Immature natural killer cell (primary cell): ENCODE measurements at regions not wholly inside any gene's neighbourhood (a gene's known extent, or its start where the extent isn't known, plus 50 kb on each side); places are given as distances from the start of the nearest gene placed in this dataset.

ENCODE experiments used
- DNase-seq, 3 donors: peaks; one replicate each; pipeline ENCODE4 v3.0.0; 2022; ENCODE audit warnings: mixed read lengths in 1 of 3
- H3K27ac Mint-ChIP-seq, 6 donors: one replicate each; pipeline ENCODE4 v1.8.0; 2020; ENCODE audit warnings: mixed read lengths in 6 of 6, mild to moderate bottlenecking in 5 of 6, inconsistent platforms in 4 of 6, moderate library complexity in 3 of 6
- H3K27me3 Mint-ChIP-seq, 3 donors: one replicate each; pipeline ENCODE4 v1.8.0; 2020 to 2021; ENCODE audit warnings: low read depth in 3 of 3, mild to moderate bottlenecking in 3 of 3, mixed read lengths in 3 of 3, moderate library complexity in 3 of 3, inconsistent platforms in 1 of 3
- H3K36me3 Mint-ChIP-seq, 3 donors: one replicate each; pipeline ENCODE4 v1.8.0; 2020; ENCODE audit warnings: mixed read lengths in 3 of 3, inconsistent platforms in 2 of 3, mild to moderate bottlenecking in 2 of 3
- H3K4me1 Mint-ChIP-seq, 2 donors: one replicate each; pipeline ENCODE4 v1.8.0; 2020; ENCODE audit warnings: inconsistent platforms in 2 of 2, mild to moderate bottlenecking in 2 of 2, mixed read lengths in 2 of 2, moderate library complexity in 1 of 2
- H3K4me3 Mint-ChIP-seq, 5 donors: one replicate each; pipeline ENCODE4 v1.8.0; 2020; ENCODE audit warnings: mild to moderate bottlenecking in 5 of 5, mixed read lengths in 5 of 5, inconsistent platforms in 3 of 5, moderate library complexity in 3 of 5
- H3K9me3 Mint-ChIP-seq, 6 donors: one replicate each; pipeline ENCODE4 v1.8.0; 2020; ENCODE audit warnings: mild to moderate bottlenecking in 6 of 6, mixed read lengths in 6 of 6, inconsistent platforms in 4 of 6, moderate library complexity in 3 of 6

DNA sequence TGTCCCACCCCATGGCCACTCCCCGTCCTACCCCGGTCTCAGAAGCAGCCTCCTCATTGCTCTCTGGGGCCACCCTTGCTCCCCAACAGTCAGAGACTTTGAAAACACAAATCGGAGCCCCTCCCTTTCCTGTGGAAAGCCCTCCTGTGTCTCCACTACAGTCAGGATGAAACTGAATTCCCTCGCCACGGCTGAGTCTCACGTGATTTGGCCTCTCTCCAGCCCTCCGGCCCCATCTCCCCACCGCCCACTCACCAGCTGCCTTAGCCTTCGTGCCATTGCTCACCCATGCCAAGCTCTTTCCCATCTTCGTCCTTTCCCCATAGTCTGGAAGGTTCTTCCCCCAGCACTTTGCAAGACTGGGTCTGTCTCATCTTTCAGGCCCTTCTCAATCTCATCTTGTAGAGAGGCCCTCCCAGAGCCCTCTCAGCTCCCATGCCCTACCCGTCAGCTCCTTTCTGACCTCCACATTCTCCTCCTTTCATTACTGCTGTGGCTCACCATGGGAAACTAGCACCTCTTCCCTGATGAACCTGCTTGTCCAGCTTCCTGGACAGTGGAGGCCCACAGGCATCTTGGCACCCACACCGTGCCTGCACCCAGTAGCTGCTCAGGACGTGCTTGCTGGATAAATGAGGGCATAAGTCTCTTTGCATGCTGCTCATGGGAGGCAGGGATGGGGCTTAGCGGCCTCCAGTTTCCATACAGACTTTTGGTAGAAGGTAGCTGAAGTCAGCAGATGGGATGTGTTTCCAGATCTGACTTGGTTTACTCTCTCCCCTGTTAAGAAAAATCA lies 126.4 kb upstream of the COL5A1 start:
- no peak overlapping the region for H3K4me3 Mint-ChIP-seq
- H3K9me3 Mint-ChIP-seq, result no peaks in the 10 kb centered on the region
- no peaks in the 10 kb centered on the region for H3K36me3 Mint-ChIP-seq
- peaks cover 0 to 5% (median 5%) of the 10 kb centered on the region in 3 donors for H3K27me3 Mint-ChIP-seq
- no peak for DNase-seq
- no peak overlapping the region for H3K27ac Mint-ChIP-seq
- no peaks in the 10 kb centered on the region for H3K4me1 Mint-ChIP-seq

GRCh38 chr9:134516464-134516863 lies 125.1 kb upstream of the COL5A1 start:
- Mint-ChIP-seq H3K27me3 (peaks cover 0 to 5% (median 5%) of the 10 kb centered on the region in 3 donors), H3K27ac (no peak overlapping the region), H3K36me3 (no peaks in the 10 kb centered on the region), H3K4me3 (no peak overlapping the region), H3K4me1 (no peaks in the 10 kb centered on the region), H3K9me3 (no peaks in the 10 kb centered on the region)
- DNase-seq, result no peak

DNA sequence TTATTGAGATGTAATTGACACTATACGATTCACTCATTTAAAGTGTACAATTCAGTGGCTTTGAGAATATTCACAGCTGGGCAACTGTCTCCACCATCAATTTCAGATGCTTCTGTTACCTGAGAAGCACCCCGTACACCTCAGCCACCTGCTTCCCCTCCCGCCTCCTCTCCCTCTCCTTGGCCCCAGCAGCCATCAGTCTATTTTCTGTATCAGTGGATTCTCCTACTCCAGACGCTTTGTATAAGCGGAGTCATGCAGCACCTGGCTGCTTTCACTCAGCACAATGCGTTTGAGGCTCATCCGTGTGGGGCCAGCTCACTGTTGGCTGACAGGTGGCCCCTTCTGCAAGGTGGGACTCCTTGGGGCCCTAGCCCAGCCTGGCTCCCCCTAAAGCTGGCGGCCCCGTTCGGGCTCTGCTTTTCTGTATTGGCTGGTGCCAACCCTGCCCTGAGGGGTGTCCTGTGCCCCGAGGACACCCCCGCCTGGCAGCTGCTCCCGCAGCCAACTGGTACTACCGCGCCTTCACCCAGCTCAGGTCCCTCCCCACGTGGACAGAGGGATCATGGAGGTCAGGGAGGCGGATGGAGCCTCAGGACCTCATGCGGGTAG lies 124.4 kb upstream of the COL5A1 start:
- Mint-ChIP-seq H3K36me3 (no peaks in the 10 kb centered on the region), H3K4me1 (no peaks in the 10 kb centered on the region), H3K27ac (no peak overlapping the region)

GRCh38 chr9:134518004-134518606 lies 123.5 kb upstream of the COL5A1 start:
- Mint-ChIP-seq H3K4me3 (no peak overlapping the region), H3K27me3 (peaks cover 0 to 5% (median 5%) of the 10 kb centered on the region in 3 donors), H3K4me1 (no peaks in the 10 kb centered on the region), H3K27ac (no peak overlapping the region), H3K36me3 (no peaks in the 10 kb centered on the region), H3K9me3 (no peaks in the 10 kb centered on the region)
- DNase-seq, result no peak

More for the DNA sequence above, 124.4 kb upstream of the COL5A1 start:
- Mint-ChIP-seq H3K27me3 (peaks cover 0 to 5% (median 5%) of the 10 kb centered on the region in 3 donors), H3K9me3 (no peaks in the 10 kb centered on the region), H3K4me3 (no peak overlapping the region)
- DNase-seq, result no peak

DNA sequence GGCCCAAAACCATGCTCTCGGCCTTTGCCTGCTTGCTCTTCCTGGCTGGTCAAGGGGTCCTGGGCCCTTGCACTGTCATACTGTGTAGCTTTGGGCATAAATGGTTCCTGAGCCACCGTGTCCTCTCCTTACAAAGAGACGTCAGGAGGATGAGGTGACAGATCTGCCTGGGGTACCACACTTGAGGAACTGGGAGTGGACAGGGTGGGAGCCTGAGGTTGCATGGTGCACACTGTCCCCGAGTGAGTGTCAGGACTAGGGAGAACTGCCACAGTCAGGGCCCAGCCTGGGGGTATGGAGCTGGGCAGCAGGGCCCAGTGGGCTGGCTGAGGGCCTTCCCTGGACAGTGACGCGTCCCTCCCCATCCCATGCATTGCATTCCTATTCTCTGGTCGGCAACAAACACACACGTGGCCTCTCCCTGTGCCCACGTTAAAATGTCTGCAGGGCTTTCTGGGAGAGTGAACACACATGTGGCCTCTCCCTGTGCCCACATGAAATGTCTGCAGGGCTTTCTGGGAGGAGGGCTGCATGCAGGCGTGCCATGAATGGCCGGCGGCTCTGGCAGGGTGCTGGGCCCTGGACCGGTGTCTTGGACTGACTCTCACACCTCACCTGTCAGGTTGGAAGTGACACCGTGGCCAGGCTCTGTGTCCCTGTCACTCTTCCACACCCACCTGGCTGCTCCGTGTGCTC lies 122.1 kb upstream of the COL5A1 start:
- no peak for DNase-seq
- Mint-ChIP-seq H3K27ac (no peak overlapping the region), H3K4me3 (no peak overlapping the region), H3K4me1 (no peaks in the 10 kb centered on the region), H3K27me3 (peaks cover 0 to 5% (median 2%) of the 10 kb centered on the region in 3 donors), H3K9me3 (no peaks in the 10 kb centered on the region), H3K36me3 (no peaks in the 10 kb centered on the region)

DNA sequence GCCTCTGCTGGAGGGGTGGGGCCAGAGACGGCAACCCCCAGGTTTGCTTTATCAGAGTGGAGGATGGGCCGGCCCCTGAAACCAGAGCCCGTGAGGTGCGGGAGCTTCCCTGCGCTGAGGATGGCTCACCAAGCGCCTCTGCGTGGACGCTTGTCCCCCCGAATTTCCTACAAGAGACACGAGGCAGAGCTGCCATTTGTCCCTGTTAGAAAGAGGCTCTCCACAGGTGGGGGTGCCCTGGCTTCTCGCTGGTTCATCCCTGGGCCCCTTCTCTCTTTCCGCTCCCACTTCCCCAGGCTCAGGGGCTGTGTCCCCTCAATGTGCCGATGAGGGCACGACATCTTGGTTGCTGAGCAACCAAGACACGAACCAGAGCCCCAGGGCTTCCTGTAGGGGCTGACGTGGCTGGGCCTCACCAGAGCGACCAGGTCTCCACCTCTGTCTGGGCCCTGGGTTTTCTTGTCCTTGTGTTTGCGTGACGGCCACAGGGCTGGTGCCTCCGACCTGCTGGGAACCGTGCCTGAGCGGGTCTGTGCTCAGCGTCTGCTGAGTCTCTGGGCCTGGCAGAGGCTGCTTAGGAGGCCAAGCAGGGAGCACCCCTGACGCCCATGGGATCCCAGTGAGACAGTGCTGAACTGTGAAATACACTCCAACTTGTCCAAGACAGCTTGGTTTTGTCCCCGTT lies 119.6 kb upstream of the COL5A1 start:
- H3K9me3 Mint-ChIP-seq, result no peaks in the 10 kb centered on the region
- no peaks in the 10 kb centered on the region for H3K36me3 Mint-ChIP-seq
- H3K4me3 Mint-ChIP-seq, result no peak overlapping the region
- H3K27me3 Mint-ChIP-seq, result peaks cover 2 to 3% (median 2%) of the 10 kb centered on the region in 3 donors
- no peak overlapping the region for H3K27ac Mint-ChIP-seq
- no peak for DNase-seq
- H3K4me1 Mint-ChIP-seq, result no peaks in the 10 kb centered on the region

GRCh38 chr9:134522502-134522848 lies 119.1 kb upstream of the COL5A1 start:
- H3K4me3 Mint-ChIP-seq, result no peak overlapping the region
- H3K9me3 Mint-ChIP-seq, result peaks cover 0 to 1% (median 0%) of the 10 kb centered on the region in 6 donors
- H3K36me3 Mint-ChIP-seq, result no peaks in the 10 kb centered on the region
- peaks cover 2 to 3% (median 3%) of the 10 kb centered on the region in 3 donors for H3K27me3 Mint-ChIP-seq
- no peak overlapping the region for H3K27ac Mint-ChIP-seq
- no peak for DNase-seq
- H3K4me1 Mint-ChIP-seq, result no peaks in the 10 kb centered on the region

GRCh38 chr9:134522976-134523375 lies 118.6 kb upstream of the COL5A1 start:
- Mint-ChIP-seq H3K9me3 (peaks cover 0 to 1% (median 0%) of the 10 kb centered on the region in 6 donors), H3K4me1 (no peaks in the 10 kb centered on the region), H3K4me3 (no peak overlapping the region), H3K36me3 (no peaks in the 10 kb centered on the region), H3K27ac (no peak overlapping the region), H3K27me3 (peaks cover 2 to 3% (median 3%) of the 10 kb centered on the region in 3 donors)
- no peak for DNase-seq

- H3K4me1 Mint-ChIP-seq, result no peaks in the 10 kb centered on the region
- DNase-seq, result no peak
- H3K27me3 Mint-ChIP-seq, result peaks cover 0 to 3% (median 2%) of the 10 kb centered on the region in 3 donors
- no peak overlapping the region for H3K4me3 Mint-ChIP-seq
- H3K36me3 Mint-ChIP-seq, result no peaks in the 10 kb centered on the region
- H3K27ac Mint-ChIP-seq, result no peak overlapping the region
- peaks cover 0 to 1% (median 0%) of the 10 kb centered on the region in 6 donors for H3K9me3 Mint-ChIP-seq
Measured at GRCh38 chr9:134525070-134525815, 116.4 kb upstream of the COL5A1 start.

DNA sequence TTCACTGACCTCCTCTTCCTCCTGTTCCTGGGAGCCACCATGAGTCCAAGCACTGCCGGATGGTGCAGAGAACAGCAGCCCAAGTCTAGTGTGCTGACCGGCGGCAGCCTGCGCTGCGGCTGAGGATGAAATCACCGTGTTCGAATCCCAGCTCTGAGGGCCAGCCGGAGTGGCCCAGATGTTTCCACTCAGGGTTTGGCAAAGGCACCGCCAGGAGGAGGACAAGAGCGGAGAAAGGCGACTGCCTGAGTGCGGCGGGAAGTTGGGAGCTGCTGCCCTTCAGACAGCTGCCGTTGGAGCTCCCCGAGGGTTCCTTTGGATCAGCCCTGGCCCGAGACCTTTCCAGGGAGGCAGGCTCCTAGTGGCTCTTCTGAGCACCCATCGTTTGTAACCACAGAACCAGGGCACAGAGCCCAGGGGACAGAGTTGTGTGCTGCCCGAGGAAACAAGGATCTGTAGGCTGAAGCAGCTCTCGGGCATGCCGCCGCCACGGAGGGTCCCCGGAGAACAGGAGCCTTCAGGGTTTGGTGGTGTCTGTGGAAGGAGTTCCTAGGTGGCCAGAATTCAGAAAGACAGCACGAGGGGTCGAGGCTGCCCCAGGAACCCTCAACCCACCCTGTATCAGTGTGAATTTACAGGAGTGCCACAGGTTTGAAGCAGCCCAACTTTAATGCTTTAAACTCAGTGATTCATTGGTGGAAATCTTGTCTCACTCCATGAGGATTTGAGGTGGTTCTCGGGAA lies 115.6 kb upstream of the COL5A1 start:
- no peaks in the 10 kb centered on the region for H3K4me1 Mint-ChIP-seq
- H3K36me3 Mint-ChIP-seq, result no peaks in the 10 kb centered on the region
- DNase-seq, result no peak
- H3K4me3 Mint-ChIP-seq, result no peak overlapping the region
- H3K27ac Mint-ChIP-seq, result no peak overlapping the region
- H3K9me3 Mint-ChIP-seq, result peaks cover 0 to 1% (median 0%) of the 10 kb centered on the region in 6 donors
- peaks cover 2 to 6% (median 3%) of the 10 kb centered on the region in 3 donors for H3K27me3 Mint-ChIP-seq

DNA sequence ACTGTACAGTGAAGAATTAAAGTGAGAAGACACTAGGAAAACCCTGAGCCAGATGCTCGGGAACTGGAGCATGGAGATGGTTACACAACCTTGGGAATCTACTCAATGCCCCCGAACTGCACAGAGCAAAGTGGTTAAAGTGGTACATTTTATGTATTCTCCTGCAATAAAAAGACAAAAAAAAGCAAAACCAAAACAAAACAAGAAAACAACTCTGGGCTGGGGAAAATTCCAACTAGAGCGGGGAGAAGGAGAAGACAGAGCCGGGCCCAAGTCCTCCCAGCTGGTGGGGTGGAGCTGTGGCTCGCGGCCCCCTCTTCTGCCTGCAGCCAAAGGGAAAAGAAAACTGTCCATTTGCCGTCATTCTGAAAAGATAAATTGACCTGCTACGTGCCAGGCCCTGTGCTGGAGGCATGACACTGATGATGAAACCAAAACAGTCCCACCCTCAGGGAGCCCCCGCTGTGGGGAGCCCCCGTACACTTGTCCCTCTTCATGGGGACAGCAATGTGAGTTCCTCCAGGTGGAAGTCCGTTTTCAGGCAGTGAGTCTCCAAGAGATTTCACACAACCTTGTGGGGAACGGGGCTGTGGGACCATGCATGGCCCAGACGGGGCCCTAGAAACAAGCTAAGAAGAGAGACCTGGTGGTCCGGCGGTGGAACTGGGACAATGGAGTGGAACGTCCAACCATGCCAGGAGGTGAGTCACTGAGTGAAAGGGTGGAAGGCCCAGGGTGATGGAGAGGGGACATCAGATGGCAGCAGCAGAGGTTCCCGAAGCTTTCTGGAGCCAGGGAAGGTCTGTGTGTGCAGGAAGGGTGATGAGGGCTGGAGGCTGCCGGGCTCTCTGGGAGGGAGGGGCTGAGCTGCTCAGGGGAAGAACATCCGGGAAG lies 114.8 kb upstream of the COL5A1 start:
- H3K36me3 Mint-ChIP-seq, result no peaks in the 10 kb centered on the region
- no peaks in the 10 kb centered on the region for H3K4me1 Mint-ChIP-seq
- no peak overlapping the region for H3K4me3 Mint-ChIP-seq
- no peak overlapping the region for H3K27ac Mint-ChIP-seq
- DNase-seq, result no peak
- peaks cover 2 to 6% (median 3%) of the 10 kb centered on the region in 3 donors for H3K27me3 Mint-ChIP-seq
- H3K9me3 Mint-ChIP-seq, result peaks cover 0 to 1% (median 0%) of the 10 kb centered on the region in 6 donors

DNA sequence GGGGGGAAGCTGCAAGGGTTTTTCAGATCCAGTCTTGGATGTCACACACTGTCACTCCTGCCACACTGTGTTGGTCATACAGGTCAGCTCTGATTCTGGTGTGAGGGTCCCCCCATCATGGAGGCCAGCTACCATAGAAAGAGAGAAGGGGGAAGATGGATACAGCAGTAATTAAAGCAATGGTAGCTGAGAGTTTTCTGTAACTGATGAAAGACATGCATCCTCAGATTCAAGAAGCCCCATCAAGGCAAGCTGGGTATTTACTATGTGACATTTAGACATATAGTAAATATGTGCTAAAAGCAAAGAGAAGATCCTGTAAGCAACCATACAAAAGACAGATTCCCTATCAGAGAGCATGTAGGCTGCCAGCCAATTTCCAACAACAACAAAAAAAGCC lies 110.9 kb upstream of the COL5A1 start:
- peaks cover 0 to 1% (median 0%) of the 10 kb centered on the region in 6 donors for H3K9me3 Mint-ChIP-seq
- H3K4me3 Mint-ChIP-seq, result no peak overlapping the region
- no peaks in the 10 kb centered on the region for H3K4me1 Mint-ChIP-seq
- no peak for DNase-seq
- H3K36me3 Mint-ChIP-seq, result no peaks in the 10 kb centered on the region
- H3K27ac Mint-ChIP-seq, result no peak overlapping the region
- peaks cover 2 to 6% (median 3%) of the 10 kb centered on the region in 3 donors for H3K27me3 Mint-ChIP-seq
